OCI-LY1 (cell line): ENCODE measurements at regions not wholly inside any gene's neighbourhood (a gene's known extent, or its start where the extent isn't known, plus 50 kb on each side); places are given as distances from the start of the nearest gene placed in this dataset.

Experiments used
- H2AFZ ChIP-seq: fragments of 200-600 bp; sonication (generic), shearing (Covaris generic); 2 replicates; pipeline ENCODE4 v1.6.0; 2014; ENCODE audit warnings: antibody characterized with exemption, mild to moderate bottlenecking, low read length
- H3F3A ChIP-seq: fragments of 200-600 bp; sonication (generic), shearing (Covaris generic); 2 replicates; pipeline ENCODE4 v1.6.0; 2014; ENCODE audit warnings: mild to moderate bottlenecking, antibody characterized with exemption, low read length, moderate library complexity; ENCODE audit not compliant: insufficient read depth
- H3K27ac ChIP-seq: fragments of 200-600 bp; sonication (generic); 2 replicates; pipeline ENCODE4 v1.5.1; 2014; ENCODE audit warnings: low read length, mixed run types, mild to moderate bottlenecking, low read depth; ENCODE audit not compliant: poor library complexity, severe bottlenecking
- H3K27me3 ChIP-seq: fragments of 200-600 bp; sonication (generic); 2 replicates; pipeline ENCODE4 v1.6.0; 2014; ENCODE audit warnings: antibody characterized with exemption, mild to moderate bottlenecking, low read length, moderate library complexity; ENCODE audit not compliant: insufficient read depth
- H3K36me3 ChIP-seq: fragments of 200-600 bp; sonication (generic); 2 replicates; pipeline ENCODE4 v1.6.1; 2014; ENCODE audit warnings: mild to moderate bottlenecking, antibody characterized with exemption, low read length, moderate library complexity, mixed read lengths; ENCODE audit not compliant: insufficient read depth
- H3K4me1 ChIP-seq: fragments of 200-600 bp; sonication (generic); 2 replicates; pipeline ENCODE4 v1.5.1; 2014; ENCODE audit warnings: mild to moderate bottlenecking, low read length, moderate library complexity; ENCODE audit not compliant: insufficient read depth, severe bottlenecking
- H3K4me2 ChIP-seq: fragments of 200-600 bp; sonication (generic), shearing (Covaris generic); 2 replicates; pipeline ENCODE4 v1.6.1; 2014; ENCODE audit warnings: low read length
- H3K4me3 ChIP-seq: fragments of 200-600 bp; sonication (generic); 2 replicates; pipeline ENCODE4 v1.5.1; 2014; ENCODE audit warnings: low read length, low read depth, mild to moderate bottlenecking, mixed read lengths; ENCODE audit not compliant: poor library complexity, severe bottlenecking
- H3K79me2 ChIP-seq: fragments of 200-600 bp; shearing (Covaris generic); 2 replicates; pipeline ENCODE4 v1.6.1; 2016; ENCODE audit warnings: mixed run types, low read length, mixed read lengths; ENCODE audit not compliant: insufficient read depth
- H3K9ac ChIP-seq: fragments of 200-600 bp; sonication (generic), shearing (Covaris generic); 2 replicates; pipeline ENCODE4 v1.6.1; 2014; ENCODE audit warnings: mild to moderate bottlenecking, low read length, mixed read lengths
- H3K9me2 ChIP-seq: fragments of 200-600 bp; sonication (generic), shearing (Covaris generic); 2 replicates; pipeline ENCODE4 v1.6.1; 2014; ENCODE audit warnings: low read depth, mild to moderate bottlenecking, low read length, mixed read lengths
- H3K9me3 ChIP-seq: fragments of 200-600 bp; shearing (Covaris generic); 2 replicates; pipeline ENCODE4 v1.6.1; 2014; ENCODE audit warnings: low read length, mixed read lengths
- H4K20me1 ChIP-seq: fragments of 200-600 bp; sonication (generic), shearing (Covaris generic); 2 replicates; pipeline ENCODE4 v1.6.0; 2016; ENCODE audit warnings: mild to moderate bottlenecking, low read length; ENCODE audit not compliant: insufficient read depth
- CTCF ChIP-seq: fragments of 200-600 bp; sonication (generic), shearing (Covaris generic); IDR thresholded peaks from 2 replicates; pipeline ENCODE4 v1.5.1; 2017; ENCODE audit warnings: mild to moderate bottlenecking, antibody characterized with exemption, low read length, moderate library complexity, mixed read lengths
- EZH2 ChIP-seq: fragments of 200-600 bp; sonication (generic), shearing (Covaris generic); IDR thresholded peaks from 2 replicates; pipeline ENCODE4 v1.8.0; 2017; ENCODE audit warnings: borderline replicate concordance, mixed run types, mild to moderate bottlenecking, antibody characterized with exemption, low read length, moderate library complexity, mixed read lengths

GRCh38 chr7:42449431-42449830 lies 212.4 kb upstream of the GLI3 start:
- Histone ChIP-seq H4K20me1 (no peaks in the 10 kb centered on the region), H3K4me1 (no peaks in the 10 kb centered on the region), H3K27ac (no peak overlapping the region), H3K79me2 (no peaks in the 10 kb centered on the region), H3F3A (no peaks in the 10 kb centered on the region), H3K4me2 (no peak overlapping the region), H3K27me3 (0 out of 2 replicates have a peak, but pooled peaks cover 4% of the 10 kb centered on the region), H2AFZ (no peak overlapping the region), H3K9me3 (no peaks in the 10 kb centered on the region), H3K9ac (no peak overlapping the region), H3K4me3 (no peak overlapping the region), H3K9me2 (no peaks in the 10 kb centered on the region), H3K36me3 (no peaks in the 10 kb centered on the region)
- no peak for TF ChIP-seq EZH2
- no peak for TF ChIP-seq CTCF

GRCh38 chr7:42448901-42449300 lies 211.9 kb upstream of the GLI3 start:
- no peaks in the 10 kb centered on the region for H3F3A ChIP-seq
- H3K9me3 ChIP-seq: no peaks in the 10 kb centered on the region
- H3K4me3 ChIP-seq: no peak overlapping the region
- no peak overlapping the region for H2AFZ ChIP-seq
- H3K4me1 ChIP-seq: no peaks in the 10 kb centered on the region
- no peak overlapping the region for H3K9ac ChIP-seq
- no peak overlapping the region for H3K4me2 ChIP-seq
- no peaks in the 10 kb centered on the region for H4K20me1 ChIP-seq
- no peaks in the 10 kb centered on the region for H3K36me3 ChIP-seq
- no peaks in the 10 kb centered on the region for H3K9me2 ChIP-seq
- no peaks in the 10 kb centered on the region for H3K79me2 ChIP-seq
- no peak for TF ChIP-seq CTCF
- TF ChIP-seq EZH2: no peak
- 0 out of 2 replicates have a peak, but pooled peaks cover 4% of the 10 kb centered on the region for H3K27me3 ChIP-seq
- H3K27ac ChIP-seq: no peak overlapping the region

GRCh38 chr7:42445691-42446090 lies 208.7 kb upstream of the GLI3 start:
- H3K9me3 ChIP-seq: no peaks in the 10 kb centered on the region
- no peaks in the 10 kb centered on the region for H3K36me3 ChIP-seq
- TF ChIP-seq CTCF (no peak), EZH2 (no peak)
- H3K4me1 ChIP-seq: no peaks in the 10 kb centered on the region
- H3K9ac ChIP-seq: no peak overlapping the region
- no peak overlapping the region for H3K4me2 ChIP-seq
- H3F3A ChIP-seq: no peaks in the 10 kb centered on the region
- no peaks in the 10 kb centered on the region for H3K9me2 ChIP-seq
- H3K27me3 ChIP-seq: no peaks in the 10 kb centered on the region
- no peak overlapping the region for H2AFZ ChIP-seq
- no peak overlapping the region for H3K4me3 ChIP-seq
- H3K27ac ChIP-seq: no peak overlapping the region
- H3K79me2 ChIP-seq: no peaks in the 10 kb centered on the region
- H4K20me1 ChIP-seq: no peaks in the 10 kb centered on the region
